ENCODE measurements at regions not wholly inside any gene's neighbourhood (a gene's known extent, or its start where the extent isn't known, plus 50 kb on each side); places are given as distances from the start of the nearest gene placed in this dataset.

- TF ChIP-seq, protein P1, sequence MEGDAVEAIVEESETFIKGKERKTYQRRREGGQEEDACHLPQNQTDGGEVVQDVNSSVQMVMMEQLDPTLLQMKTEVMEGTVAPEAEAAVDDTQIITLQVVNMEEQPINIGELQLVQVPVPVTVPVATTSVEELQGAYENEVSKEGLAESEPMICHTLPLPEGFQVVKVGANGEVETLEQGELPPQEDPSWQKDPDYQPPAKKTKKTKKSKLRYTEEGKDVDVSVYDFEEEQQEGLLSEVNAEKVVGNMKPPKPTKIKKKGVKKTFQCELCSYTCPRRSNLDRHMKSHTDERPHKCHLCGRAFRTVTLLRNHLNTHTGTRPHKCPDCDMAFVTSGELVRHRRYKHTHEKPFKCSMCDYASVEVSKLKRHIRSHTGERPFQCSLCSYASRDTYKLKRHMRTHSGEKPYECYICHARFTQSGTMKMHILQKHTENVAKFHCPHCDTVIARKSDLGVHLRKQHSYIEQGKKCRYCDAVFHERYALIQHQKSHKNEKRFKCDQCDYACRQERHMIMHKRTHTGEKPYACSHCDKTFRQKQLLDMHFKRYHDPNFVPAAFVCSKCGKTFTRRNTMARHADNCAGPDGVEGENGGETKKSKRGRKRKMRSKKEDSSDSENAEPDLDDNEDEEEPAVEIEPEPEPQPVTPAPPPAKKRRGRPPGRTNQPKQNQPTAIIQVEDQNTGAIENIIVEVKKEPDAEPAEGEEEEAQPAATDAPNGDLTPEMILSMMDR (IDR thresholded peaks at IDR 0.05; ENCODE audit: extremely low read depth in 1 of 2, insufficient read depth in 1 of 2, low read depth in 1 of 2, low read length in 2 of 2): no peak
- TF ChIP-seq MAX (IDR thresholded peaks at IDR 0.05; ENCODE audit: insufficient read depth, insufficient read length): no peak
Observed at GRCh38 chr2:121101093-121101715, 183.8 kb downstream of the TFCP2L1 start.
